GM21360 (cell line): ENCODE measurements at regions not wholly inside any gene's neighbourhood (a gene's known extent, or its start where the extent isn't known, plus 50 kb on each side); places are given as distances from the start of the nearest gene placed in this dataset.
"Not testable (repeated sequence)": the region's sequence is repeated elsewhere in the genome, so short reads cannot be mapped to it uniquely, and the experiment has no call there.

Experiments used
- ATAC-seq: cut with Tn5 transposase; IDR thresholded peaks from one replicate; pipeline ENCODE4 v1.9.1; 2021; ENCODE audit warnings: mild to moderate bottlenecking, moderate library complexity; ENCODE audit not compliant: unreplicated experiment

GRCh38 chr2:83339942-83340341, 1119.1 kb downstream of the SUCLG1 start:
- ATAC-seq: not testable (repeated sequence)

DNA sequence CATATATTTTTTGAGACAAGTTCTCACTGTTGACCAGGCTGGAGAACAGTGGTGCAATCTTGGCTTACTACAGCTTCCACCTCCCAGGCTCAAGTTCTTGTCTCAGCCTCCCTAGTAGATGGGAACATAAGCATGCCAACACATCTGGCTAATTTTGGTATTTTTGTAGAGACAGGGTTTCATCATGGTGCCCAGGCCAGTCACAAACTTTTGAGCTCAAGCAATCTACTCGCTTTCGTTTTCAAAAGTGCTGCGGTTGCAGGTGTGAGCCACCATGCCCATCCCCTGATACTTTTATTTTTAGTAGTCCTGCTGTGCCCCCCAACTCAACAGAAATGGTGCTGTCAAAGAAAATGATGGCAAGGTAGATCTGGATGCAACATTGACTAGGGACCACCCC, 1127.3 kb downstream of the SUCLG1 start:
- ATAC-seq: no peak

DNA sequence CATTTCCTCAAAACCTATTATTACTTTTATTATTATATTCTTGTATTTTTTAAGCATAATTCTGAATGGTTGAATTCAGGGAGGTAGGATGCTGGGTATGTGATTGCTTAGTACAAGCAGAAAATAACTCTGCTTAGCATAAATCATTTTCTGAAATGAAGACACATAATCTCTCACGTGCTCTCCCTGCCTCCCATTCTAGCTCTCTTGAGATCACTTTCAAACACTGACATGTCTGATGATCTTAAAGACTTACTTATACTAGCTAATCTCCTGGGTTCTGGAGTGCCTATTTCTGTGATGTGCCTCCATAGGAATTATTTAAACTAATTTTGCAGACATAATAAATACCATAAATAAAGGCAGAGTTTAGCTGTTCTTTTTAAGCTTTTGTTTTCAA, 1136.0 kb downstream of the SUCLG1 start:
- ATAC-seq: no peak

GRCh38 chr2:83320053-83320452, 1139.0 kb downstream of the SUCLG1 start:
- no peak for ATAC-seq

DNA sequence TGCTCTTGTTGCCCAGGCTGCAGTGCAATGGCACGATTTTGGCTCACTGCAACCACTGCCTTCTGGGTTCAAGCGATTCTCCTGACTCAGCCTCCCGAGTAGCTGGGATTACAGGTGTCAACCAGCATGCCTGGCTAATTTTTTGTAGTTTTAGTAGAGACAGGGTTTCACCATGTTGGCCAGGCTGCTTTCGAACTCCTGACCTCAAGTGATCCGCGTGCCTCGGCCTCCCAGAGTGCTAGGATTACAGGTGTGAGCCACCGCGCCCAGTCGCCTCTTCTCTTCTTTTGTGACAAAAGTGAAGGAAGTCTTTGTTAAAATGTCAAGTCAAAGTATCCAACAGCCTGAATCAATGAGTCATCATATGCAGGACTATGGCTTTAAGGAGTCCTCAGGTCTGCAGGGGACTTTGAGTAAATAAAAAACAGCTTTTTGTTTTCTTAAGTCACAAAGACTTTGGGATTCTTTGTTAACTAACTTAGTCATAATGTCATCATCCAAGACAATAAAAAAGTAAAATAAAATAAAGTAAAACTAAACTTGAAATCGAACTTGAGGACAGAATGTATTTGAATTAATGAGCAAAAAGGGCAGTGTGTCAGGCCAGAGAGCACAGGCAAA, 1153.2 kb downstream of the SUCLG1 start:
- ATAC-seq: no peak

DNA sequence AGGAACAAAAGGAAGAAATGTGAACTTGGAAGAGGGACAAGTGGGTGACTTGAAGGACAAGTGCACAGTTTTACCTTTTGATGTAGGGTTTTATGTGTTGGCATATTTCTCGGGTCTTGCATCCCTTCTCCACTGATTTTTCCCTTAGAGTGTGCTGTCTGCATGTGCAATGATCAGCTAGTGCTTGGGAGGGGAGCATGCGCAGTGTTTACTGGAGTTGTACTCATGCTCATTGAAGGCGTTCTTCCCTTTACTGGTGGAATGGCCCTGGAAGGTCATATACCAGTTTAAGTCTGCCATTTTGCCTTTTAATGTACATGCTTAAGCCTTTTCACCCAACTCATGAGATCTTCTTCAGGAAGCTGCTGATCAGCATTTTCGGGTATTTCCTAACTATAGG, 1168.0 kb downstream of the SUCLG1 start:
- no peak for ATAC-seq

GRCh38 chr2:83282841-83283240, 1176.2 kb downstream of the SUCLG1 start:
- no peak for ATAC-seq

- no peak for ATAC-seq
Observed at GRCh38 chr2:83282043-83282795, 1176.9 kb downstream of the SUCLG1 start.

GRCh38 chr2:83280391-83280790, 1178.7 kb downstream of the SUCLG1 start:
- ATAC-seq: no peak

DNA sequence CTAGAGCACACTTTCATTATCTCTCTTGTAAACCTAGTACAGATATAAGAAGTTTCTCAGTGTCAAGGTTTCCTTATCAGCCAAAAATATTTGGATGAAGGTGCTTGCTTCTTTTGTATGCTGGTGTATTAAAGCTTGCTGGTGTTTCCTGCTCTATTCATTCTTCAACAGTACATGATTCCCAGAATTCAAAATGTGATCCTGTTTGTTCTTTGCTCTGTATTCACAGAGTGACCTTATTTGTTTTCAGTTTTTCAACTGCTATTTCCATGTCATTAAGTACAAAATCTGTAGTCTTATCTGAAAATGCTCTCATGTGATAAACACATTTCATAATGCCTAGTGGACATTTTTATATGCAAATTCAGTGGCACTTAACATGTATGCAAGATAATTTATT, 1185.8 kb downstream of the SUCLG1 start:
- ATAC-seq: no peak

- no peak for ATAC-seq
Observed at GRCh38 chr2:83261591-83262136, 1197.4 kb downstream of the SUCLG1 start.

DNA sequence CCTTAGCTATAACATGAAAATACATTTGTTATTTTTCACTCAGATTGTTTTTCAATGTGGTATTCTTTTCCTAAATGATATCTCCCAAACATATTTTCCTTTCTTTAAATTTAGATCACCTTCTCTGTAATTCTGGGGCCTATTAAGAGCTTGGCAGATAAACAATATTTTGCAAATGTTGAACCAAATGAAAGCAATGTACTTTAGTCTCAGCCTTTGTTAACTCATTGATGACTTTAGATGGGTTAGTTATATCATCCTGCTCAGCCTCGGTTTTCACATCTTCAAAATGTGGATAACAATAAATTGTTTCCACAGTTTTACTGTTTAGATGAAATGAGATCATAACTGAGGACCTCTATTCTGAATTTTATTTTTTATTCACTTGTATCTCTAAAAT, 1205.2 kb downstream of the SUCLG1 start:
- no peak for ATAC-seq

DNA sequence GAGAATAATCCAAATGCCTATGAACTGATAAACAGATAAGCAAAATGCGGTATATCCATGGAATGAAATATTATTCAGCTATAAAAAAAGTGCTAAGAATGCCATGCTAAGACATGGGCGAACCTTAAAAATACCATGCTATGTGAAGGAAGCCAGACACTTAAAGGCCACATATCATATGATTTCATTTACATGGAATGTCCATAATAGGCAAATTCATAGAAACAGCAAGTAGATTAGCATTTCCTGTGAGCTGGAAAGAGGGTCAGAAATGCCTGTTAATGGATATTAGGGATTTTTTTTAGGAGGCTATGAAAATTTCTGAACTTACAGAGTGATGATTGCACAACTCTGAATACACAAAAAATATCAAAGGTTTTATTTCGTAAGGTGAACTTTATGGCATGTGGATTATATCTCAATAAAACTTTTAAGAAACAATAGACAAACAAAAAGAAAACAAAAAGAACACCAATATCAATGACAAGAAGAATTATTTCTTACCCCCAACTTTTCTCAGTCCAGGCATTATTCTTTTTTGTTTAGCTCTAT, 1207.7 kb downstream of the SUCLG1 start:
- no peak for ATAC-seq

GRCh38 chr2:83245806-83246537, 1213.1 kb downstream of the SUCLG1 start:
- not testable (repeated sequence) for ATAC-seq

GRCh38 chr2:83240611-83241010, 1218.5 kb downstream of the SUCLG1 start:
- no peak for ATAC-seq

DNA sequence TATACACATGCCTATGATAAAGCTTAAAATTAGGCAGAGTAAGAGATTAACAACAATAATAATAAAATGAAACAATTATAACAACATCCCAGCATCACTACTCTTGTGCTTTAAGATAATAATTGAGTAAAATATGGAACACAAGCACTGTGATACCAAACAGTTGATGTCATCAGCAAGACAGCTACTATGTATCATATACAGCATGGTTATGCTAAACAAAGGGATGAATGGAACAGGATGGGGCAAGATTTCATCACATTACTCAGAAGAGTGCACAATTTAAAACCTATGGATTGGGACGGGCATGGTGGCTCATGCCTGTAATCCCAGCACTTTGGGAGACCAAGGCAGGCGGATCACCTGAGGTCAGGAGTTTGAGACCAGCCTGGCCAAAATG, 1221.0 kb downstream of the SUCLG1 start:
- ATAC-seq: no peak

- no peak for ATAC-seq
Observed at GRCh38 chr2:83234246-83234645, 1224.8 kb downstream of the SUCLG1 start.

DNA sequence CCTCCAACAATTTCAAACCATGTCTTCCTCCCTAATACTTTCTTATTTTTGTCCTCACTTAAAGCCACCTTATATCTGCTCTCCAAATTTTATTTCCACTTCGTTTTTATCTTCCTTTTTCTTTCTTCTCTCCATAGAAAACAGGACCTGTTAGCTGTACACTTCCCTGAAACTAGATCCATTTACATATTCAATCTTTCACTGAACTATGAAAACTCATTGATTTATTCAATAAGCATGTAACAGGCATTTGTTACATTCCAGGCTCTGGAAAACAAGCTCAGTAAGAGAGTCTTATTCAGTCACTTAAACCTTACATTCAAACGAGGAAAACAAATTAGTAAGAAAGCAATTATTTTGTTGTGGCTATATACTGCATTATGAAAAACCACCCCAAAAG, 1225.3 kb downstream of the SUCLG1 start:
- no peak for ATAC-seq

GRCh38 chr2:83233326-83233725, 1225.8 kb downstream of the SUCLG1 start:
- no peak for ATAC-seq

GRCh38 chr2:83229443-83229842, 1229.6 kb downstream of the SUCLG1 start:
- no peak for ATAC-seq

DNA sequence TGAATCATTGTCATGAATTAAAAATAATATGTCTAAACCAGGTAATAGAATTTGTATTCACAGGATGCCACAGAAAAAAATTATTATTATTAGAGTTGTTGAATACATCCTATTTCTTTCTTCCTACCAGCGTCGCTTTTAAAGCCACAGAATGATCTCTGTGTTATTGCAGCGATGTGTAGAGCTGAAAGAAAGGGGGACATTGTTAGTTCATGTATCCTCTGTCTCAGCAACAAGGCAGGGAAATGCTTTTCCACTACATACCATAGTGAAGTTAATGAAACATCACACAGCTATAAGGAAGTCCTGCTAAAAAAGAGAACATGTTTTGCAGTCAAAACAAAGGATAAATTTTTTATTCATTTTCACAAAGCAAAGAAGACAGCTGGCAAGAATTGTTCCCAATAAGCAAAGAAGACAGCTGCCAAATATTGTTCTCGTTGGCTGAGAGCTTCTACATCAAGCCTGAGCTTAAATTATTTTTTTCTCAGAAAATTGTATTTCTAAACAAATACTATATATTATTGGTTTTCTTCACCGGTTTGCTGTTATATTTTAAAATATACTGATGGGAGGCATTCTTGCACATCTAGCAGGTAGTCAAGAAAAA, 1234.4 kb downstream of the SUCLG1 start:
- no peak for ATAC-seq
